ENCODE measurements at regions not wholly inside any gene's neighbourhood (a gene's known extent, or its start where the extent isn't known, plus 50 kb on each side); places are given as distances from the start of the nearest gene placed in this dataset.

DNA sequence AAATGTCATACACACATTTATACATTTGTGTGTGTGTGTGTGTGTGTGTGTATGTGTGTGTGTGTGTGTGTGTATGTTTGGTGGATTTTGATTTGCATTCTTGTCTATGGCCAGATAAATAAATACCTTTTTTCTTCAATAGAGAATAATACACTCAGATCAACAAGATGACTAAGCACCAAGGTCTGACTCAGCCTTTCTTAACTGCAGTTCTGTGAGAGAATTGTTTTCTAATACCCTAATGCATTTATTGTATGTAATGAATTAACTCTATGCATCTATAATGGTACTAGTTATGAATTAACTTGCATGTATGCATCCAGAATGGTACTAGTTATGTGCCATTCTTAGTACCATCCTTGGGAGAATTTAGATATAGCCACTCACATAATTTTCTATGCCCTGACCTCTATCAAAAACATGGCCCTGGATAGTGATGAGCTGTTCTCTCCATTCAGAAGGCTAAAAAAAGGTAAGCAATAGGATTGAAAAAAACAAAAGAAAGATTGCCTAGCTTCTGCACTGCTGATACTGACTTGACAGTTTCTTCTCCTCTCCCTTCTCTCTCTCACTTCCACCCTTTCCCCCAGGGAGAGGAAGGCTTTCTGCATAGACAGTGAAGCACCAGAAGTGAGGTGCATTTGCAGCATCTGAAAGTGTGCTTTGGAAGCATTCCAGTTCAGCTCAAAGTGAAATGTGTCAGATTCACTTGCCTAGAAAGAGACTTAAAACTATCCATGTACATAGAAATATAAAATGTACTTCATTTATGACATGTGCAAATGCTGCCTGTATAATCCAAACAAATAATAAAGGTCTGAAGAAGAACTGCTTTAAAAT, 55.1 kb upstream of the CCDC112 start:
- Histone ChIP-seq H3K4me3 (no peak overlapping the region), H3K4me1 (no peaks in the 10 kb centered on the region), H3K27me3 (no peaks in the 10 kb centered on the region), H3K9me3 (no peaks in the 10 kb centered on the region), H3K27ac (no peak overlapping the region), H3K36me3 (ENCODE audit: low read depth, missing control alignments) (no peaks in the 10 kb centered on the region)
- intact Hi-C loops (cut with DNase I; ENCODE audit: low total_unique reads) = no loop called here
- DNase-seq = no peak
- no peak for TF ChIP-seq POLR2A (IDR thresholded peaks at IDR 0.05)
- TF ChIP-seq, protein P1, sequence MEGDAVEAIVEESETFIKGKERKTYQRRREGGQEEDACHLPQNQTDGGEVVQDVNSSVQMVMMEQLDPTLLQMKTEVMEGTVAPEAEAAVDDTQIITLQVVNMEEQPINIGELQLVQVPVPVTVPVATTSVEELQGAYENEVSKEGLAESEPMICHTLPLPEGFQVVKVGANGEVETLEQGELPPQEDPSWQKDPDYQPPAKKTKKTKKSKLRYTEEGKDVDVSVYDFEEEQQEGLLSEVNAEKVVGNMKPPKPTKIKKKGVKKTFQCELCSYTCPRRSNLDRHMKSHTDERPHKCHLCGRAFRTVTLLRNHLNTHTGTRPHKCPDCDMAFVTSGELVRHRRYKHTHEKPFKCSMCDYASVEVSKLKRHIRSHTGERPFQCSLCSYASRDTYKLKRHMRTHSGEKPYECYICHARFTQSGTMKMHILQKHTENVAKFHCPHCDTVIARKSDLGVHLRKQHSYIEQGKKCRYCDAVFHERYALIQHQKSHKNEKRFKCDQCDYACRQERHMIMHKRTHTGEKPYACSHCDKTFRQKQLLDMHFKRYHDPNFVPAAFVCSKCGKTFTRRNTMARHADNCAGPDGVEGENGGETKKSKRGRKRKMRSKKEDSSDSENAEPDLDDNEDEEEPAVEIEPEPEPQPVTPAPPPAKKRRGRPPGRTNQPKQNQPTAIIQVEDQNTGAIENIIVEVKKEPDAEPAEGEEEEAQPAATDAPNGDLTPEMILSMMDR (IDR thresholded peaks at IDR 0.05) = no peak

DNA sequence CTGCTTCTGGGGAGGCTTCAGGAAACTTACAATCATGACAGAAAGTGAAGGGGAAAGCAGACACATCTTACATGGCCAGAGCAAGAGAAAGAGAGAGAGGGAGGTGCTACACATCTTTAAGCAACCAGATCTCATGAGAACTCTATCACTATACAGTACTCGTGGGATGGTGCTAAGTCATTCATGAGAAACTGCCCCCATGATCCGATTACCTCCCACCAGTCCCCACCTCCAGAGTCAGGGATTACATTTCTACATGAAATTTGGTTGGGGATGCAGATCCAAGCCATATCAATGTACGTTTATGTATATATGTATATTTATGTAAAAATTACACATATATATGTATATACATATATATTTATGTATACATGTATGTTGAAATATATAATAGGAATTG, 54.4 kb upstream of the CCDC112 start:
- TF ChIP-seq, protein P1 (IDR thresholded peaks at IDR 0.05) = no peak
- no peak for TF ChIP-seq POLR2A (IDR thresholded peaks at IDR 0.05)

DNA sequence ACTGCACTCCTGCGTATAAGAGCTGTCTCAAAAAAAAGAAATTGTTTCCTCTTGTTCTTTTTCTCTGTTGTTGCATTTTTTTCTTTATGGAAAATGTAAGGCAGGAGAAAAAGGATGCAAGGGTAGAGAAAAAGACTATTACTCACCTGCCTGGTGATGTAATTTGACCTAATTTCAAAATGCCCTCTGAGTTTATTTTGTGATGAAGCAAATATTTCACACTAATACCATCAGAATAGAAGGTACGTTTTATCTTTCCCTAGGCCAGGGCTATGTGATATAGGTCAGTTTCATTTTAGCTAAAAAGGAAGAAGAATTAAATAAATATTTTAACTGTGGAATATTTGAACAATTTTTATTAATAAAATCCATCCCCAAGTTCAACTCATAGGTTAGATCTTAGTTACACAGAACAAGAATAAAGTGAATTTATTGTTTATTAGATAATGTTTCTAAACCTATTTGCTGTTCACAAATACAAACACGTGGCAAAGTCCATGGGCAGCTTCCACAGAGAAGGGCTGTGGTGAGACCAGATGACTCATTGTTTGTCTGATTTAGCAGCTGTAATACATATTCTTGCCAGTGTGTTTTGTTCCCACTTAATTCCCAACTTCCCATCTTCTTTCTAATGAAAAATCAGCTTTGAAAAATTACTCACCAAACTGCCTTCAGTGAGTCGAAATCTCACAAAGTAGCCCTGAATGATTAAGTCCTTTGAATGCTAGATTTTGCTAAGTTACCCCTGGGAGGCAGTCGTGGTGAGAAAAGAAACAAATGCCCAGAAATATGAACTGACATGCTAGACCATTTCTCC, 52.8 kb upstream of the CCDC112 start:
- intact Hi-C loops (cut with DNase I; ENCODE audit: low total_unique reads) = no loop called here
- H3K27ac ChIP-seq = no peak overlapping the region
- DNase-seq = no peak

More for the DNA sequence above, 54.4 kb upstream of the CCDC112 start:
- H3K27me3 ChIP-seq = no peaks in the 10 kb centered on the region
- no peaks in the 10 kb centered on the region for H3K9me3 ChIP-seq
- 81 to 85% methylated on average over 3 of the region's 3 CpGs for WGBS, 2 donors
- no peak overlapping the region for H3K4me3 ChIP-seq
- intact Hi-C loops (cut with DNase I; ENCODE audit: low total_unique reads) = no loop called here
- DNase-seq = no peak
- no peak overlapping the region for H3K27ac ChIP-seq
- H3K36me3 ChIP-seq (ENCODE audit: low read depth, missing control alignments) = no peaks in the 10 kb centered on the region
- H3K4me1 ChIP-seq = no peaks in the 10 kb centered on the region

DNA sequence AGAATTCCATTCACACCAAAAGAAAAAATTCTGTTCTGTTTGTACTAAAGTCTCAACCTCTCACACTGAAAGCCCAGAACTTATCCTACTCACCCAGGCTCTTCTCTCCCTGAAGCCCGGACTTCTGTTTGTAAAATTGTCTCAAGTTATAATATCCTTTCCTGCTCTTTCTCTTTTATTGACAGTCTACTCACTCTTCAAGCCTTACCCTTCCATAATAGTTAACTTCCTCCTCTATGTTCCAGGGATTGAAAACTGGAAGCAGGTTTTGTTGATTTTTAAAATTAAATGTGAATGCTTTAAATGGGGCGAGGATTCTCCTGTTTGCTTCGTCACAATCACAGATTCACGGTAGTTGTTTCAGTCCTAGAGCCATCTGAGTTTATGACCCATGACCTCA, 51.7 kb upstream of the CCDC112 start:
- WGBS, 2 donors = 84 to 91% methylated on average over 4 of the region's 4 CpGs
- DNase-seq = no peak
- H3K27me3 ChIP-seq = no peaks in the 10 kb centered on the region
- H3K9me3 ChIP-seq = no peaks in the 10 kb centered on the region
- no peaks in the 10 kb centered on the region for H3K36me3 ChIP-seq (ENCODE audit: low read depth, missing control alignments)
- no peaks in the 10 kb centered on the region for H3K4me1 ChIP-seq
- no peak overlapping the region for H3K4me3 ChIP-seq
- TF ChIP-seq, protein P1 (IDR thresholded peaks at IDR 0.05) = no peak
- no peak for TF ChIP-seq POLR2A (IDR thresholded peaks at IDR 0.05)
- intact Hi-C loops (cut with DNase I; ENCODE audit: low total_unique reads) = no loop called here
- H3K27ac ChIP-seq = no peak overlapping the region

More for the DNA sequence above, 52.8 kb upstream of the CCDC112 start:
- Histone ChIP-seq H3K9me3 (no peaks in the 10 kb centered on the region), H3K27me3 (no peaks in the 10 kb centered on the region), H3K4me3 (no peak overlapping the region), H3K36me3 (ENCODE audit: low read depth, missing control alignments) (no peaks in the 10 kb centered on the region), H3K4me1 (no peaks in the 10 kb centered on the region)
- 55 to 73% methylated on average over 5 of the region's 5 CpGs for WGBS, 2 donors
- TF ChIP-seq POLR2A (IDR thresholded peaks at IDR 0.05) = no peak
- TF ChIP-seq, protein P1 (IDR thresholded peaks at IDR 0.05) = no peak

Data from testis (tissue), 2 donors.